ENCODE measurements at regions not wholly inside any gene's neighbourhood (a gene's known extent, or its start where the extent isn't known, plus 50 kb on each side); places are given as distances from the start of the nearest gene placed in this dataset.
A peak's percentile ranks its signal among the peaks of the same experiment; 100 is the strongest.

- H3K9ac ChIP-seq (ENCODE audit: insufficient read depth in 1 of 2, low read length in 2 of 2), result no peak overlapping the region
- ATAC-seq (ENCODE audit: insufficient read depth, low FRiP score) (no peak), DNase-seq (no peak)
- no peak overlapping the region for H3K4me3 ChIP-seq
- H3K9me3 ChIP-seq (ENCODE audit: control insufficient read depth in 4 of 4, insufficient read depth in 3 of 4, low read length in 3 of 4), result peaks cover 0 to 3% (median 0%) of the 10 kb centered on the region in 4 donors
- WGBS, 2 donors, result 73 to 77% methylated on average over 4 of the region's 4 CpGs
- TF ChIP-seq, protein P1, sequence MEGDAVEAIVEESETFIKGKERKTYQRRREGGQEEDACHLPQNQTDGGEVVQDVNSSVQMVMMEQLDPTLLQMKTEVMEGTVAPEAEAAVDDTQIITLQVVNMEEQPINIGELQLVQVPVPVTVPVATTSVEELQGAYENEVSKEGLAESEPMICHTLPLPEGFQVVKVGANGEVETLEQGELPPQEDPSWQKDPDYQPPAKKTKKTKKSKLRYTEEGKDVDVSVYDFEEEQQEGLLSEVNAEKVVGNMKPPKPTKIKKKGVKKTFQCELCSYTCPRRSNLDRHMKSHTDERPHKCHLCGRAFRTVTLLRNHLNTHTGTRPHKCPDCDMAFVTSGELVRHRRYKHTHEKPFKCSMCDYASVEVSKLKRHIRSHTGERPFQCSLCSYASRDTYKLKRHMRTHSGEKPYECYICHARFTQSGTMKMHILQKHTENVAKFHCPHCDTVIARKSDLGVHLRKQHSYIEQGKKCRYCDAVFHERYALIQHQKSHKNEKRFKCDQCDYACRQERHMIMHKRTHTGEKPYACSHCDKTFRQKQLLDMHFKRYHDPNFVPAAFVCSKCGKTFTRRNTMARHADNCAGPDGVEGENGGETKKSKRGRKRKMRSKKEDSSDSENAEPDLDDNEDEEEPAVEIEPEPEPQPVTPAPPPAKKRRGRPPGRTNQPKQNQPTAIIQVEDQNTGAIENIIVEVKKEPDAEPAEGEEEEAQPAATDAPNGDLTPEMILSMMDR (IDR thresholded peaks at IDR 0.05; ENCODE audit: control extremely low read depth, extremely low read depth), result no peak
- no peaks in the 10 kb centered on the region for H3K36me3 ChIP-seq (ENCODE audit: control insufficient read depth in 4 of 4, insufficient read depth in 4 of 4, low read length in 4 of 4)
- no peak overlapping the region for H3K27ac ChIP-seq (ENCODE audit: low read depth in 1 of 2, low read length in 1 of 2)
- no peaks in the 10 kb centered on the region for H3K4me1 ChIP-seq (ENCODE audit: control insufficient read depth in 5 of 5, insufficient read depth in 5 of 5, low read length in 5 of 5)
- H3K27me3 ChIP-seq (ENCODE audit: control insufficient read depth in 3 of 3, insufficient read depth in 3 of 3, low read length in 2 of 3), result no peaks in the 10 kb centered on the region
Observed at GRCh38 chr20:22204801-22205200, 379.6 kb downstream of the FOXA2 start.

DNA sequence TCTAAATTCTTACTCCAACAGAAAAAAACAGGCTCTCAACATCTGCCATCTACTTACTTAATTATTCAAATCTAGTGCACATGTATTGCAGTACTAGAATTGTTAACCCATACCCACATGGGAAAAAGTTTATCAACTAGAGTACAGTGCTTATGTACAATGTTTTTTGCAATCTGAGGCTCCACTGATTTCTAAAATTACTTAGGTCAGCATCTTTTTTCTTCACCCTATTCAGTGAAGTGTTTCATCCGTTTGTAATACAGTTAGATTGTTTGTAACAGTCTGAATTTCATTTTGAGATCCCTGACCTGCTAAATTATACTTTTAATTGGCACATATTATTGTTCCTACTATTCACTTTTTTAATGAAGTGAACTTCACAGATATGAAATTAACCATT lies 402.2 kb downstream of the FOXA2 start:
- WGBS, 2 donors, result 48 to 80% methylated on average over 1 of the region's 1 CpG
- TF ChIP-seq, protein P1 (IDR thresholded peaks at IDR 0.05; ENCODE audit: control extremely low read depth, extremely low read depth), result no peak
- Histone ChIP-seq H3K4me1 (ENCODE audit: control insufficient read depth in 5 of 5, insufficient read depth in 5 of 5, low read length in 5 of 5) (no peaks in the 10 kb centered on the region), H3K9ac (ENCODE audit: insufficient read depth in 1 of 2, low read length in 2 of 2) (no peak overlapping the region), H3K27ac (ENCODE audit: low read depth in 1 of 2, low read length in 1 of 2) (no peak overlapping the region), H3K36me3 (ENCODE audit: control insufficient read depth in 4 of 4, insufficient read depth in 4 of 4, low read length in 4 of 4) (no peaks in the 10 kb centered on the region), H3K4me3 (no peak overlapping the region), H3K27me3 (ENCODE audit: control insufficient read depth in 3 of 3, insufficient read depth in 3 of 3, low read length in 2 of 3) (no peaks in the 10 kb centered on the region), H3K9me3 (ENCODE audit: control insufficient read depth in 4 of 4, insufficient read depth in 3 of 4, low read length in 3 of 4) (peaks cover 0 to 3% (median 0%) of the 10 kb centered on the region in 4 donors)
- DNase-seq, result no peak
- no peak for ATAC-seq (ENCODE audit: insufficient read depth, low FRiP score)

- 52 to 59% methylated on average over 1 of the region's 1 CpG for WGBS, 2 donors
- no peak overlapping the region for H3K4me3 ChIP-seq
- DNase-seq (no peak), ATAC-seq (ENCODE audit: insufficient read depth, low FRiP score) (no peak)
- no peak overlapping the region for H3K9ac ChIP-seq (ENCODE audit: insufficient read depth in 1 of 2, low read length in 2 of 2)
- H3K27ac ChIP-seq (ENCODE audit: low read depth in 1 of 2, low read length in 1 of 2), result no peak overlapping the region
- H3K9me3 ChIP-seq (ENCODE audit: control insufficient read depth in 4 of 4, insufficient read depth in 3 of 4, low read length in 3 of 4), result peaks cover 0 to 3% (median 0%) of the 10 kb centered on the region in 4 donors
- H3K36me3 ChIP-seq (ENCODE audit: control insufficient read depth in 4 of 4, insufficient read depth in 4 of 4, low read length in 4 of 4), result no peaks in the 10 kb centered on the region
- TF ChIP-seq, protein P1 (IDR thresholded peaks at IDR 0.05; ENCODE audit: control extremely low read depth, extremely low read depth), result no peak
- no peaks in the 10 kb centered on the region for H3K4me1 ChIP-seq (ENCODE audit: control insufficient read depth in 5 of 5, insufficient read depth in 5 of 5, low read length in 5 of 5)
- no peaks in the 10 kb centered on the region for H3K27me3 ChIP-seq (ENCODE audit: control insufficient read depth in 3 of 3, insufficient read depth in 3 of 3, low read length in 2 of 3)
Observed at GRCh38 chr20:22180244-22180643, 404.1 kb downstream of the FOXA2 start.

DNA sequence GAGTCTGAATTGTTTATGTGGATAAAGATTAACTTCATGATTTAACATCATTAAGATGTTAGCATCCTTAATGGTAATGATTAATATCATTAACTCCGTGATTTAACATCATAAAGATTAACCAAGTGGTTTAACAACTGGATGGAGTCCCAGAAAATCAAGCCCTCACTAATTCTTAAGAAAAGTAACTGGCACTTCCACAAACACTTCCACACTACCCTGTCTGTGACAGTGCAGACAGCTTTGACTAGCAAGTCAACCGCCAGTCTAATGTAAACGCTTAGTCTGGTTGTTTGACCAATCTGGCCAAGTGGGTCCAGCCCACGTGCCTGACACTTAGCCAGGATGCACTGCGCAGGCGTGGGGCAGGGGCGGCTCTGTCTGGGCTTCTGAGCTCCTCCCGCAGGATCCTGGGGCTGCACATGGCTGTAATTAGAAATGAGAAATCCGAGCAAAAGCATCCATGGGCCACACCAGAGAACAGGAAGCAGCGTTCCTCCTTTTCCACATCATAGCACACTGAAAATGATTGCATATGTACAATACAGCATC lies 424.2 kb downstream of the FOXA2 start:
- DNase-seq, result peak; percentile 39 to 61 (median 55)
- peaks cover 0 to 5% (median 0%) of the 10 kb centered on the region in 4 donors for H3K9me3 ChIP-seq (ENCODE audit: control insufficient read depth in 4 of 4, insufficient read depth in 3 of 4, low read length in 3 of 4)
- TF ChIP-seq, protein P1 (IDR thresholded peaks at IDR 0.05; ENCODE audit: control extremely low read depth, extremely low read depth), result no peak
- H3K4me3 ChIP-seq, result no peak overlapping the region
- no peaks in the 10 kb centered on the region for H3K36me3 ChIP-seq (ENCODE audit: control insufficient read depth in 4 of 4, insufficient read depth in 4 of 4, low read length in 4 of 4)
- no peak overlapping the region for H3K9ac ChIP-seq (ENCODE audit: insufficient read depth in 1 of 2, low read length in 2 of 2)
- no peak overlapping the region for H3K27ac ChIP-seq (ENCODE audit: low read depth in 1 of 2, low read length in 1 of 2)
- no peak for ATAC-seq (ENCODE audit: insufficient read depth, low FRiP score)
- no peaks in the 10 kb centered on the region for H3K27me3 ChIP-seq (ENCODE audit: control insufficient read depth in 3 of 3, insufficient read depth in 3 of 3, low read length in 2 of 3)
- H3K4me1 ChIP-seq (ENCODE audit: control insufficient read depth in 5 of 5, insufficient read depth in 5 of 5, low read length in 5 of 5), result no peaks in the 10 kb centered on the region
- WGBS, 2 donors, result 50 to 76% methylated on average over 10 of the region's 10 CpGs
